ENCODE measurements at regions not wholly inside any gene's neighbourhood (a gene's known extent, or its start where the extent isn't known, plus 50 kb on each side); places are given as distances from the start of the nearest gene placed in this dataset.

DNA sequence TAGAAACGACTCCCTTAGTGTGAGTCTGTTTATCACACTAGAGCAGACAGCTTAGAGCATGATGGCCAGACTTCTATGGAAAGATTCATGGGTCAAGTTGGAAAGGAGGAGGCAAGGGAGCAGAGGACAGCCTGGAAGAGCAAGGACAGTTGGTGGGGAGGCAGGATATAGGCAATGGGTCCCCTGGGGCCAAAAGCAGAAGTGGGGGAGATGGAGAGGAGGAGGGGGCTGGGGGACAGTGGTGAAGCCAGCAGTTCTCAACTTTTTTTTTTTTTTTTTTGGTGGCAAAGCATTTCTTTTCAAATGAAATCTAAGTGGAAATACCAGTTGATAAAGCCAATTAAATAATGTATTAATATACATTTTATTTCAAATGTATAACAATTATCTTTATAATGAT, 197.9 kb downstream of the HRH4 start:
- DNase-seq (ENCODE audit: low spot score), result no peak
- H3K4me3 Mint-ChIP-seq (ENCODE audit: unreplicated experiment), result no peak overlapping the region
- no peaks in the 10 kb centered on the region for H3K4me1 Mint-ChIP-seq (ENCODE audit: low read depth)
- peaks cover 9% of the 10 kb centered on the region for H3K27me3 Mint-ChIP-seq (ENCODE audit: low read depth)
- no peak for TF ChIP-seq CTCF (IDR thresholded peaks at IDR 0.05)
- H3K27ac Mint-ChIP-seq (ENCODE audit: unreplicated experiment), result no peak overlapping the region
- no peaks in the 10 kb centered on the region for H3K36me3 Mint-ChIP-seq (ENCODE audit: low read depth)
- no peaks in the 10 kb centered on the region for H3K9me3 Mint-ChIP-seq (ENCODE audit: low read depth)

DNA sequence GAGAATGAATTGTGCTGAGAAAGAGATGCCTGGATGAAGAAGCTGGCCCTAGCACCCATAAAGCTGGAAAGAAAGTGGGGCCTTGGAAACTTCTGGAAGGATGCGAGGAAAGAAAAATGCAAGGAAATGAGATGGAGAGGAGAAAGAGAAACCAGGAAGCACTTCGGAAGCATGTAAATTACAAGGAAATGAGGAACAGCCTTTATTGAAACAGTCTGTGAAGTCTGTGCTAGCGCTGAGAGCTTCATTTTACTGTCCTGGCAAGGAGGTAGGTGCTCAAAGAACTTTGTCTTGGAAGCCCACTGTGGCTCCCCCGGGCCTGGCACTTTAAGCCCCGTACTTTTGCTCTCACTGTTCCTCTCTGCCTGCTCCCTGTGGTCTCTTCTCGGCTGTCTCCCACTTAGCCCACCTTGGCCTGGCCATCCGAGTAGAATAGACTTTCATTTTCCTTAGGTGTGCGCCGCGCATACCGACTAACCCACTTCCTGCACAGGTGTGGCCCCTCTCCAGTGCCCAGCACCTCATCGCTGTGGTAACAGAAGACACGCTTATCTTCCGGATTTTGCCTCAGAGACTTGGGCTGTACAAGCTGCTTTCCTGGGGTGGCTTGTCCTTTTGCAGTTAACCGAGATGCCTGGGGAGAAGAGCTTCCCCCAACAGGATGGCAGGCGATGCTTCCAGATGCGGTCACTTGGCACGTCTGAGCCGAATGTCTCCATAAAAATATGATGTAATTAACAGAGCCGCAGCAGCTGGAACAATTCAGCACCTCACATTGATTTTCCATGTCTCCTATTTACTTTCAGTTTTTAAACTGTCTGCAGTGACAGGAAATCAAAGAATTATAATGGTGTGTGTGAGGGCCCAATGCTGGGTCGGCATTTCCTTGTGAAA, 199.6 kb downstream of the HRH4 start:
- DNase-seq (ENCODE audit: low spot score), result no peak

GRCh38 chr18:24660956-24661355, 200.5 kb downstream of the HRH4 start:
- Mint-ChIP-seq H3K36me3 (ENCODE audit: low read depth) (no peaks in the 10 kb centered on the region), H3K9me3 (ENCODE audit: low read depth) (no peaks in the 10 kb centered on the region), H3K4me1 (ENCODE audit: low read depth) (no peaks in the 10 kb centered on the region), H3K27ac (ENCODE audit: unreplicated experiment) (no peak overlapping the region), H3K27me3 (ENCODE audit: low read depth) (peaks cover 16% of the 10 kb centered on the region), H3K4me3 (ENCODE audit: unreplicated experiment) (no peak overlapping the region)
- no peak for TF ChIP-seq CTCF (IDR thresholded peaks at IDR 0.05)
- no peak for DNase-seq (ENCODE audit: low spot score)

More for the DNA sequence above, 199.6 kb downstream of the HRH4 start:
- Mint-ChIP-seq H3K27ac (ENCODE audit: unreplicated experiment) (no peak overlapping the region), H3K4me1 (ENCODE audit: low read depth) (no peaks in the 10 kb centered on the region), H3K36me3 (ENCODE audit: low read depth) (no peaks in the 10 kb centered on the region), H3K4me3 (ENCODE audit: unreplicated experiment) (no peak overlapping the region), H3K9me3 (ENCODE audit: low read depth) (no peaks in the 10 kb centered on the region), H3K27me3 (ENCODE audit: low read depth) (peaks cover 18% of the 10 kb centered on the region)
- TF ChIP-seq CTCF (IDR thresholded peaks at IDR 0.05), result no peak

DNA sequence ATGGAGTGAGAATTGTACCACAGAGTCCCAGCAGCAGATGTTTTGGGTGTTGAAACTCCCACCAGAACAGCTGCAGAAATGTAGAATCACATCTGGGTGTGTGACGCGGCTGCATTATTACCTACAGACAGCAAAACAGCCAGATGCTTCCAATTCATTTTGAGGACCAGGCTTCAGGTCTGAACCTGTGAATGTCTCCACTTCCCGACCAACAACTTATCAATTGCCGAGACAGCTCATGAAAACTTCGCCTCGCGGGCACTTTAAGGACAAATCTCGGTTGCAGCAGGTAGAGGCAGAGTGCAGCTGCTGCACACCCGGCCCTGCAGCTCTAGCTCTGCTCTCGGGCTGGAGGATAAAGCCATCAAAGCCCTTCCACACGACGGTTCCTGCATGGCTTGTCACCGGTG, 202.0 kb downstream of the HRH4 start:
- Mint-ChIP-seq H3K27me3 (ENCODE audit: low read depth) (peaks cover 24% of the 10 kb centered on the region), H3K4me1 (ENCODE audit: low read depth) (no peaks in the 10 kb centered on the region), H3K27ac (ENCODE audit: unreplicated experiment) (no peak overlapping the region), H3K36me3 (ENCODE audit: low read depth) (no peaks in the 10 kb centered on the region), H3K9me3 (ENCODE audit: low read depth) (no peaks in the 10 kb centered on the region), H3K4me3 (ENCODE audit: unreplicated experiment) (no peak overlapping the region)
- TF ChIP-seq CTCF (IDR thresholded peaks at IDR 0.05), result no peak
- no peak for DNase-seq (ENCODE audit: low spot score)

- DNase-seq (ENCODE audit: low spot score), result no peak
- Mint-ChIP-seq H3K4me3 (ENCODE audit: unreplicated experiment) (no peak overlapping the region), H3K4me1 (ENCODE audit: low read depth) (no peaks in the 10 kb centered on the region), H3K36me3 (ENCODE audit: low read depth) (no peaks in the 10 kb centered on the region), H3K9me3 (ENCODE audit: low read depth) (peaks cover 1% of the 10 kb centered on the region), H3K27me3 (ENCODE audit: low read depth) (peaks cover 26% of the 10 kb centered on the region), H3K27ac (ENCODE audit: unreplicated experiment) (no peak overlapping the region)
- no peak for TF ChIP-seq CTCF (IDR thresholded peaks at IDR 0.05)
Measured at GRCh38 chr18:24663026-24663425, 202.6 kb downstream of the HRH4 start.

Measured in chondrocyte (in vitro differentiated cells).